ENCODE measurements at regions not wholly inside any gene's neighbourhood (a gene's known extent, or its start where the extent isn't known, plus 50 kb on each side); places are given as distances from the start of the nearest gene placed in this dataset.

- H3K79me2 ChIP-seq: no peaks in the 10 kb centered on the region
- H3K9me3 ChIP-seq (ENCODE audit: control insufficient read depth, low read length): no peaks in the 10 kb centered on the region
- H3K27me3 ChIP-seq (ENCODE audit: control insufficient read depth, insufficient read depth, low read length): no peaks in the 10 kb centered on the region
- H3K27ac ChIP-seq: no peak overlapping the region
- no peak overlapping the region for H3K4me3 ChIP-seq (ENCODE audit: low read depth, low read length)
- no peaks in the 10 kb centered on the region for H3K36me3 ChIP-seq (ENCODE audit: control insufficient read depth, insufficient read depth, low read length)
- no peak overlapping the region for H2AFZ ChIP-seq
- H3K9ac ChIP-seq: no peak overlapping the region
- no peak overlapping the region for H3K4me2 ChIP-seq (ENCODE audit: low read length)
- H3K4me1 ChIP-seq: no peaks in the 10 kb centered on the region
- no peak for TF ChIP-seq CTCF (IDR thresholded peaks at IDR 0.05)
Observed at GRCh38 chr14:25101276-25101675, 51.3 kb upstream of the STXBP6 start.

All from parathyroid adenoma (tissue), 2 donors.